K562 (cell line): ENCODE measurements at regions not wholly inside any gene's neighbourhood (a gene's known extent, or its start where the extent isn't known, plus 50 kb on each side); places are given as distances from the start of the nearest gene placed in this dataset.

Source experiments
- ATAC-seq: fragments of 200-7000 bp; cut with Tn5 transposase; 3 replicates; pipeline ENCODE4 v1.9.1; 2020; ENCODE audit warnings: moderate library complexity
- BruUV-seq: library from RNA; stranded (reverse); fragments of 400-500 nt; replicated peaks from 2 replicates; lab custom pipeline; 2021; lab: Mats Ljungman, UMichigan
- CTCF ChIA-PET: fragments of 300-600 bp; formaldehyde crosslinking; extraction: SDS; loops from one replicate; lab custom pipeline; 2021; ENCODE audit warnings: low intra/inter-chr PET ratio; lab: Yijun Ruan, JAX
- POLR2A ChIA-PET: fragments of 300-600, 350-650 bp; sonication (Branson Sonifier 250); formaldehyde crosslinking; extraction: SDS; loops from one replicate; lab custom pipeline; 2021; ENCODE audit warnings: antibody characterized with exemption, inconsistent platforms; lab: Yijun Ruan, JAX
- DNase-seq, 4 experiments: peaks; one replicate each; pipeline versions ENCODE4 v3.0.0 to v3.0.0-alpha.2; 2011 to 2018; ENCODE audit warnings: low spot score in 3 of 4, mixed read lengths in 3 of 4; ENCODE audit errors: extremely low read depth in 1 of 4
- FAIRE-seq: peaks from 2 replicates; lab custom pipeline; 2011; peaks lifted over from hg19 to GRCh38; lab: Jason Lieb, UNC
- H2AFZ ChIP-seq: 2 replicates; pipeline ENCODE4 v1.6.0; 2011; ENCODE audit warnings: low read depth, low read length, control low read depth, inconsistent platforms
- H3K27ac ChIP-seq: fragments of 200-600 bp; 3 replicates; pipeline ENCODE4 v1.8.0; 2011; ENCODE audit warnings: low read depth, mild to moderate bottlenecking, control low read depth, inconsistent platforms, low read length, moderate library complexity, mixed read lengths; ENCODE audit errors: extremely low read depth
- H3K27me3 ChIP-seq, 2 experiments: fragments of 300-600 bp in 1 of 2; 2 replicates in 1 of 2; 3 replicates in 1 of 2; pipeline versions ENCODE4 v1.6.0 to v1.8.0; 2011; ENCODE audit warnings: inconsistent platforms in 2 of 2, low read length in 2 of 2, mild to moderate bottlenecking in 1 of 2, mixed read lengths in 1 of 2, moderate library complexity in 1 of 2; ENCODE audit not compliant: control insufficient read depth in 2 of 2, insufficient read depth in 2 of 2
- H3K36me3 ChIP-seq: fragments of 300-600 bp; 3 replicates; pipeline ENCODE4 v1.8.0; 2011; ENCODE audit warnings: mild to moderate bottlenecking, low read length, inconsistent platforms; ENCODE audit not compliant: control insufficient read depth, insufficient read depth
- H3K4me1 ChIP-seq, 2 experiments: fragments of 200-600 bp in 1 of 2; replicated peaks in 1 of 2; 2 replicates in 1 of 2; 3 replicates in 1 of 2; pipeline versions ENCODE4 v1.5.1 to v1.8.0; 2011; ENCODE audit warnings: inconsistent platforms in 2 of 2, low read length in 2 of 2, mild to moderate bottlenecking in 1 of 2, mixed read lengths in 1 of 2, moderate library complexity in 1 of 2; ENCODE audit not compliant: control insufficient read depth in 2 of 2, insufficient read depth in 2 of 2
- H3K4me2 ChIP-seq: 2 replicates; pipeline ENCODE4 v1.6.1; 2011; ENCODE audit warnings: low read length, control low read depth, inconsistent platforms, mixed read lengths; ENCODE audit not compliant: insufficient read depth
- H3K4me3 ChIP-seq: fragments of 200-600 bp; sonication (generic), shearing (Covaris generic); 2 replicates; pipeline ENCODE4 v1.5.1; 2016; ENCODE audit warnings: control low read depth, inconsistent platforms
- H3K79me2 ChIP-seq: fragments of 200-600 bp; 3 replicates; pipeline ENCODE4 v1.8.0; 2011; ENCODE audit warnings: low read length, inconsistent platforms; ENCODE audit not compliant: control insufficient read depth, insufficient read depth
- H3K9ac ChIP-seq, 2 experiments: 2 replicates each; pipeline versions ENCODE4 v1.6.0 to v1.6.1; 2011; ENCODE audit warnings: low read depth in 2 of 2, low read length in 2 of 2, control low read depth in 1 of 2, inconsistent platforms in 1 of 2, mild to moderate bottlenecking in 1 of 2, mixed read lengths in 1 of 2; ENCODE audit not compliant: insufficient read depth in 1 of 2
- H3K9me1 ChIP-seq: one replicate; pipeline ENCODE4 v1.6.0; 2011; ENCODE audit warnings: inconsistent platforms, mild to moderate bottlenecking, low read length, moderate library complexity; ENCODE audit not compliant: control insufficient read depth, insufficient read depth
- H3K9me3 ChIP-seq: replicated peaks from 2 replicates; pipeline ENCODE4 v1.5.1; 2011; ENCODE audit warnings: low read depth, low read length, inconsistent platforms; ENCODE audit not compliant: control insufficient read depth, insufficient read depth
- H4K20me1 ChIP-seq: replicated peaks from 2 replicates; pipeline ENCODE4 v1.6.1; 2011; ENCODE audit warnings: low read length, inconsistent platforms, mixed read lengths; ENCODE audit not compliant: control insufficient read depth, insufficient read depth
- ADNP ChIP-seq: fragments of 200-800 bp; sonication (Bioruptor generic); IDR thresholded peaks from 2 replicates; pipeline ENCODE4 v1.6.1; 2016; ENCODE audit warnings: missing genetic modification characterization, missing compliant biosample characterization
- CCNT2 ChIP-seq: IDR thresholded peaks from 2 replicates; pipeline ENCODE4 v1.6.1; 2011; ENCODE audit warnings: borderline replicate concordance, low read depth, mild to moderate bottlenecking, moderate library complexity, mixed read lengths, low read length; ENCODE audit not compliant: insufficient read length; ENCODE audit errors: extremely low read depth
- CREM ChIP-seq: IDR thresholded peaks from 2 replicates; pipeline ENCODE4 v1.6.1; 2014; ENCODE audit warnings: antibody characterized with exemption, low read depth
- KLF6 ChIP-seq: fragments of 250-450 bp; sonication (Bioruptor Pico); IDR thresholded peaks from 2 replicates; pipeline ENCODE4 v1.4.0; 2020; ENCODE audit warnings: mild to moderate bottlenecking, moderate library complexity, borderline replicate concordance
- LEF1 ChIP-seq: fragments of 450-650 bp; IDR thresholded peaks from 2 replicates; pipeline ENCODE4 v1.6.1; 2016; ENCODE audit warnings: mild to moderate bottlenecking
- ZNF318 ChIP-seq, 2 experiments: fragments of 450-650 bp; IDR thresholded peaks; 2 replicates each; pipeline ENCODE4 v1.6.1; 2016; ENCODE audit warnings: mild to moderate bottlenecking in 2 of 2, borderline replicate concordance in 1 of 2, low read depth in 1 of 2, moderate library complexity in 1 of 2
- ZNF431 ChIP-seq: sonication (generic); formaldehyde crosslinking; IDR thresholded peaks from 2 replicates; pipeline ENCODE4 v1.8.0; 2022; ENCODE audit warnings: mild to moderate bottlenecking, missing genetic modification reagents
- ZNF609 ChIP-seq: sonication (generic); formaldehyde crosslinking; IDR thresholded peaks from 2 replicates; pipeline ENCODE4 v1.8.1; 2023; ENCODE audit warnings: missing genetic modification reagents, mild to moderate bottlenecking, borderline replicate concordance
- ZSCAN32 ChIP-seq: fragments of 450-650 bp; formaldehyde crosslinking; IDR thresholded peaks from 2 replicates; pipeline ENCODE4 v1.4.0; 2020; ENCODE audit warnings: mild to moderate bottlenecking, moderate library complexity
- WGBS: fragments of 100-300 bp; shearing (Covaris generic); methylation state at CpG from one replicate; pipeline ENCODE4 v1.1.6; 2016; ENCODE audit warnings: low coverage, mixed read lengths; ENCODE audit not compliant: insufficient coverage; ENCODE audit errors: missing lambda C conversion rate; 5-methylcytosine and 5-hydroxymethylcytosine counted together
- in situ Hi-C: fragments of 300-500 bp; cut with MboI; formaldehyde crosslinking; loops from 4 replicates; pipeline ENCODE4 v1.15.0; 2018; ENCODE audit warnings: inconsistent platforms, mixed read lengths
- intact Hi-C: fragments of 100-400 bp; cut with micrococcal nuclease; formaldehyde crosslinking; loops from 2 replicates; pipeline ENCODE4 v1.14.2; 2022

DNA sequence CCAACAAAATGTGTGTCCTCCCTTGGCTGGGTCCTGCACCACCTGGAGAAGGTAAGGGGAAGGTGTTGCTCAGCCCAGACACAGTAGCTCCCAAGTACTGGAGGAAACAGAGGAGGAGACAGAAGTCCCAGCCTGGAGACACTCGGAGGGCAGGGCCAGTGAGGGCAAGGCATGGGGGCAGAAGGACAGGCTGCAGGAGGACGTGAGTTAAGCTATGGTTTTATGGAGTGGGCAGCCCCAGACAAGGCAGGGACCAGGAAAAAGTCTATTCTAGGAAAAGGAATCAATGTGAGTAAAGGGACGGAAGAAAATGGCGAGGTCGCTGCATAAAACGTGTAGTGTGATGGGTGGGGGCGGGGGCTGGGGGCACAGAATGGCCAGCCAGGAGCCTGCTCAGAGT, 210.1 kb upstream of the DIO3 start:
- no peak for ATAC-seq
- Histone ChIP-seq H3K27me3 (peaks cover 0 to 2% of the 10 kb centered on the region in 2 experiments; a peak in 2 of 5 replicates), H3K9ac (no peak overlapping the region), H3K4me3 (no peak overlapping the region), H3K27ac (no peak overlapping the region), H2AFZ (no peak overlapping the region), H3K79me2 (no peaks in the 10 kb centered on the region), H3K4me1 (no peaks in the 10 kb centered on the region), H3K9me1 (no peaks in the 10 kb centered on the region), H3K9me3 (no peaks in the 10 kb centered on the region), H4K20me1 (no peaks in the 10 kb centered on the region), H3K4me2 (no peak overlapping the region), H3K36me3 (no peaks in the 10 kb centered on the region)
- in situ Hi-C loops = no loop called here
- 0% methylated on average over 3 of the region's 7 CpGs for WGBS
- BruUV-seq = no TSS peak
- intact Hi-C loops = no loop called here
- no peak for DNase-seq
- CTCF ChIA-PET = no interaction called here
- FAIRE-seq = no peak
- POLR2A ChIA-PET = interaction anchor here (0.8 kb wide), 1 partner anchor 16 kb away, joined by 3 read pairs; no protein-coding TSS in a partner anchor
- no peak for TF ChIP-seq ZSCAN32
- TF ChIP-seq LEF1 = no peak
- TF ChIP-seq CCNT2 = no peak
- no peak for TF ChIP-seq CREM
- no peak for TF ChIP-seq KLF6 (CRISPR knock-in tag)
- TF ChIP-seq ADNP = no peak
- no peak for TF ChIP-seq ZNF609 (CRISPR knock-in tag)
- no peak for TF ChIP-seq ZNF318 (IDR thresholded peaks at IDR 0.05; ENCODE audit: borderline replicate concordance in 1 of 2, low read depth in 1 of 2)
- TF ChIP-seq ZNF431 (CRISPR knock-in tag) = no peak
